ENCODE measurements at regions not wholly inside any gene's neighbourhood (a gene's known extent, or its start where the extent isn't known, plus 50 kb on each side); places are given as distances from the start of the nearest gene placed in this dataset.

DNA sequence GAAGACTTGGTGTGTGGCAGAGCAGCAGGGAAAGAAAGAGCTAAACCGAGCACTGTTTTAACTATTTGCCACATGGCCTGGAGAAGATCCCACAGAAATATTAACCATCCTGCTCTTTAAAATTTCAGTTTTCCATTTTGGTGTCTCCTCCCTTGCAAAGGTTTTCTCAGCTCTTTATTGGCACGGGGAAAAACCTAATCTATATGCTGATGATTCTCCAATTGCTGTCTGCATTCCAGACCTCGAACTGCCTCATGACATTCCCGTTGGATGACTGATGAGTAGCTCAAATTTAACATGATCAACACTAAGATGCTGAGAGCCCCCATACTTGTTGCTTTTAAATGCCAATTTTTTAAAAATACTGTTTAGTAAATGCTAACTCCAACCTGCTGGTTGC is 115.0 kb downstream of the EMP1 start:
- DNase-seq, result no peak
- no peak overlapping the region for H2AK5ac ChIP-seq (ENCODE audit: low read length)
- H3K79me1 ChIP-seq (ENCODE audit: low read length), result no peaks in the 10 kb centered on the region
- H3K9ac ChIP-seq (ENCODE audit: low read length), result no peak overlapping the region
- H3K18ac ChIP-seq (ENCODE audit: low read length), result no peak overlapping the region
- H3K27ac ChIP-seq (ENCODE audit: low read depth, low read length), result no peak overlapping the region
- H2BK12ac ChIP-seq (ENCODE audit: low read length), result no peak overlapping the region
- H2AFZ ChIP-seq (ENCODE audit: insufficient read depth, low read length, poor library complexity), result no peak overlapping the region
- H4K8ac ChIP-seq (ENCODE audit: low read depth, low read length), result no peak overlapping the region
- H3K4me2 ChIP-seq (ENCODE audit: low read length), result no peak overlapping the region
- H4K12ac ChIP-seq (ENCODE audit: low read depth, low read length), result no peak overlapping the region
- no peak overlapping the region for H2BK5ac ChIP-seq (ENCODE audit: low read depth, low read length, poor library complexity)
- no peak overlapping the region for H3K4me3 ChIP-seq (ENCODE audit: low read depth, low read length)
- H3K27me3 ChIP-seq (ENCODE audit: insufficient read depth, low read length), result no peaks in the 10 kb centered on the region
- no peaks in the 10 kb centered on the region for H3K36me3 ChIP-seq (ENCODE audit: control insufficient read depth in 1 of 2, insufficient read depth in 2 of 2, low read length in 2 of 2)
- H2BK120ac ChIP-seq (ENCODE audit: insufficient read depth, low read length, poor library complexity), result no peak overlapping the region
- no peaks in the 10 kb centered on the region for H3K9me3 ChIP-seq (ENCODE audit: insufficient read depth, low read depth, low read length)
- no peak overlapping the region for H3K4ac ChIP-seq (ENCODE audit: low read depth, low read length)
- no CpG with 5 or more reads among the region's 4 CpGs for WGBS (ENCODE audit: extremely low coverage, insufficient coverage, insufficient read length)
- no peak overlapping the region for H4K91ac ChIP-seq (ENCODE audit: low read depth, low read length)
- no peak overlapping the region for H3K23ac ChIP-seq (ENCODE audit: low read length)
- H3K14ac ChIP-seq (ENCODE audit: low read length), result no peak overlapping the region
- no peaks in the 10 kb centered on the region for H3K79me2 ChIP-seq (ENCODE audit: control insufficient read depth, insufficient read depth, low read length, poor library complexity)
- no peaks in the 10 kb centered on the region for H3K4me1 ChIP-seq (ENCODE audit: control insufficient read depth in 1 of 2, insufficient read depth in 2 of 2, low read length in 2 of 2)

DNA sequence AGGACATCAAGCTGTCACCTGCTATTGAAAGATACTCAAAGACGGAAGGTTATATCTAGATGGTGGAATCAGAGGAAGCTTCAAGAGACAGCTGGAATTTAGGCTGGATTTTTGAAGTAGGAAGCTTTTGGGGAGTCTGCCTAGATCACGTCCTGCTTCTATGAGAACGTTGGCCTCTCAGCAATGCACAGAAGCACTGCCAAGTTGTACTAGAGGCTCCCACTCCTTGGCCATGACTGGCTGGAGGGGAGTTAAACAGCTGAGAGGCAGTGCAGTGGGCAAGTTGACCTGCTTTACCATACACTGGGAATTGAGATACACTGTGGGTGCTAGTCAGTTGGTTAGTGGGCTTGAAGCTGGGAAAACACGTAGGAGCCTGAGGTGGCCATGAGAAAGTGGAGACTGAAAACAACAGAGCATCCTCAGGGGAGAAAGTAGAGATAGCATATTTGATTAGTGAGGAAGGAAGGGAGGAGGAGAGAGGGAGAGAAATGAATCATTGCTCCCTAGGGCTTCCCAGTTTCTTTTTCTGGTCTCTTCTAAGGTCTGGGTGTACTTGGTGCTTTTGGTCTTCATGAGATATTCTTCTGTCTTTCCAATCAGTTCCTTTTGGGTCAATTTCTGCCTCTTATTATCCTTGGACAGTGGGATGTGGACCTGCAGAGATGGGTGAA is 110.8 kb downstream of the EMP1 start:
- Histone ChIP-seq H3K4me2 (ENCODE audit: low read length) (no peak overlapping the region), H3K18ac (ENCODE audit: low read length) (no peak overlapping the region), H2BK5ac (ENCODE audit: low read depth, low read length, poor library complexity) (no peak overlapping the region), H4K8ac (ENCODE audit: low read depth, low read length) (no peak overlapping the region), H3K9me3 (ENCODE audit: insufficient read depth, low read depth, low read length) (no peaks in the 10 kb centered on the region), H3K4me1 (ENCODE audit: control insufficient read depth in 1 of 2, insufficient read depth in 2 of 2, low read length in 2 of 2) (no peaks in the 10 kb centered on the region), H2BK120ac (ENCODE audit: insufficient read depth, low read length, poor library complexity) (no peak overlapping the region), H2AFZ (ENCODE audit: insufficient read depth, low read length, poor library complexity) (no peak overlapping the region), H3K4me3 (ENCODE audit: low read depth, low read length) (no peak overlapping the region), H3K79me1 (ENCODE audit: low read length) (no peaks in the 10 kb centered on the region), H3K36me3 (ENCODE audit: control insufficient read depth in 1 of 2, insufficient read depth in 2 of 2, low read length in 2 of 2) (no peaks in the 10 kb centered on the region), H3K79me2 (ENCODE audit: control insufficient read depth, insufficient read depth, low read length, poor library complexity) (no peaks in the 10 kb centered on the region), H3K4ac (ENCODE audit: low read depth, low read length) (no peak overlapping the region), H2BK12ac (ENCODE audit: low read length) (no peak overlapping the region), H3K23ac (ENCODE audit: low read length) (no peak overlapping the region), H3K9ac (ENCODE audit: low read length) (no peak overlapping the region), H4K91ac (ENCODE audit: low read depth, low read length) (no peak overlapping the region), H2AK5ac (ENCODE audit: low read length) (no peak overlapping the region), H4K12ac (ENCODE audit: low read depth, low read length) (no peak overlapping the region), H3K27me3 (ENCODE audit: insufficient read depth, low read length) (no peaks in the 10 kb centered on the region), H3K27ac (ENCODE audit: low read depth, low read length) (no peak overlapping the region), H3K14ac (ENCODE audit: low read length) (no peak overlapping the region)
- no CpG with 5 or more reads among the region's 4 CpGs for WGBS (ENCODE audit: extremely low coverage, insufficient coverage, insufficient read length)
- DNase-seq, result no peak

GRCh38 chr12:13304924-13305323 is 108.4 kb downstream of the EMP1 start:
- no peaks in the 10 kb centered on the region for H3K79me1 ChIP-seq (ENCODE audit: low read length)
- no peak overlapping the region for H2BK12ac ChIP-seq (ENCODE audit: low read length)
- H3K4me2 ChIP-seq (ENCODE audit: low read length), result no peak overlapping the region
- no peak overlapping the region for H3K4me3 ChIP-seq (ENCODE audit: low read depth, low read length)
- no peaks in the 10 kb centered on the region for H3K79me2 ChIP-seq (ENCODE audit: control insufficient read depth, insufficient read depth, low read length, poor library complexity)
- no CpG with 5 or more reads among the region's 2 CpGs for whole genome bisulfite sequencing (ENCODE audit: extremely low coverage, insufficient coverage, insufficient read length)
- no peak overlapping the region for H4K91ac ChIP-seq (ENCODE audit: low read depth, low read length)
- H3K4ac ChIP-seq (ENCODE audit: low read depth, low read length), result no peak overlapping the region
- H3K9ac ChIP-seq (ENCODE audit: low read length), result no peak overlapping the region
- H3K27me3 ChIP-seq (ENCODE audit: insufficient read depth, low read length), result no peaks in the 10 kb centered on the region
- no peak for DNase-seq
- no peak overlapping the region for H3K27ac ChIP-seq (ENCODE audit: low read depth, low read length)
- H4K12ac ChIP-seq (ENCODE audit: low read depth, low read length), result no peak overlapping the region
- no peak overlapping the region for H3K14ac ChIP-seq (ENCODE audit: low read length)
- no peaks in the 10 kb centered on the region for H3K4me1 ChIP-seq (ENCODE audit: control insufficient read depth in 1 of 2, insufficient read depth in 2 of 2, low read length in 2 of 2)
- H2BK120ac ChIP-seq (ENCODE audit: insufficient read depth, low read length, poor library complexity), result no peak overlapping the region
- no peak overlapping the region for H2AFZ ChIP-seq (ENCODE audit: insufficient read depth, low read length, poor library complexity)
- H3K18ac ChIP-seq (ENCODE audit: low read length), result no peak overlapping the region
- H2AK5ac ChIP-seq (ENCODE audit: low read length), result no peak overlapping the region
- H3K23ac ChIP-seq (ENCODE audit: low read length), result no peak overlapping the region
- H4K8ac ChIP-seq (ENCODE audit: low read depth, low read length), result no peak overlapping the region
- H3K36me3 ChIP-seq (ENCODE audit: control insufficient read depth in 1 of 2, insufficient read depth in 2 of 2, low read length in 2 of 2), result no peaks in the 10 kb centered on the region
- peaks cover 2% of the 10 kb centered on the region for H3K9me3 ChIP-seq (ENCODE audit: insufficient read depth, low read depth, low read length)
- H2BK5ac ChIP-seq (ENCODE audit: low read depth, low read length, poor library complexity), result no peak overlapping the region

DNA sequence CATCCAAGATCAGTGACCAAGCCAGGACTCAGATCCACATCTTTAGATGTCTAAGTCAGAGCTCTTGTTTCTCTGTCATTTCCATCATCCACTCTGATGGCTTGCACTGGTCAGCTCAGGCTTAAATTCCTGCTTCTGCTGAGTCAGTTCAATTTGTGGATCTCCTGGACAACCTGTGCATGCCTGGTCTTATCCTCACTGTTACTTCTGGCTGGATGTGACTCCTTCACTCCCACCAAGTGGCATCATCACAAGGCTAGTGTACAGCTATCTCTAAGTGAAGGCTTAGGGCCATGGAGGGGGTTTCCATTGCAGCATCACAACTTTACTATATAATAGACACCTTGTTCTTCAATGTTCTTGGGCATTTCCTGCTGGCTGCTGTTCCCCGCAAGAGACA is 102.9 kb downstream of the EMP1 start:
- no peak overlapping the region for H3K4me3 ChIP-seq (ENCODE audit: low read depth, low read length)
- H2BK12ac ChIP-seq (ENCODE audit: low read length), result no peak overlapping the region
- no peaks in the 10 kb centered on the region for H3K27me3 ChIP-seq (ENCODE audit: insufficient read depth, low read length)
- H2BK5ac ChIP-seq (ENCODE audit: low read depth, low read length, poor library complexity), result no peak overlapping the region
- no peak overlapping the region for H3K4me2 ChIP-seq (ENCODE audit: low read length)
- no peak overlapping the region for H2AK5ac ChIP-seq (ENCODE audit: low read length)
- no peaks in the 10 kb centered on the region for H3K79me1 ChIP-seq (ENCODE audit: low read length)
- H3K23ac ChIP-seq (ENCODE audit: low read length), result no peak overlapping the region
- H4K8ac ChIP-seq (ENCODE audit: low read depth, low read length), result no peak overlapping the region
- no peak overlapping the region for H2AFZ ChIP-seq (ENCODE audit: insufficient read depth, low read length, poor library complexity)
- no peak overlapping the region for H3K27ac ChIP-seq (ENCODE audit: low read depth, low read length)
- no peak overlapping the region for H4K91ac ChIP-seq (ENCODE audit: low read depth, low read length)
- H3K4ac ChIP-seq (ENCODE audit: low read depth, low read length), result no peak overlapping the region
- no peaks in the 10 kb centered on the region for H3K4me1 ChIP-seq (ENCODE audit: control insufficient read depth in 1 of 2, insufficient read depth in 2 of 2, low read length in 2 of 2)
- peaks cover 2% of the 10 kb centered on the region for H3K9me3 ChIP-seq (ENCODE audit: insufficient read depth, low read depth, low read length)
- no peak overlapping the region for H3K14ac ChIP-seq (ENCODE audit: low read length)
- no peak overlapping the region for H3K18ac ChIP-seq (ENCODE audit: low read length)
- no peaks in the 10 kb centered on the region for H3K79me2 ChIP-seq (ENCODE audit: control insufficient read depth, insufficient read depth, low read length, poor library complexity)
- H4K12ac ChIP-seq (ENCODE audit: low read depth, low read length), result no peak overlapping the region
- no peaks in the 10 kb centered on the region for H3K36me3 ChIP-seq (ENCODE audit: control insufficient read depth in 1 of 2, insufficient read depth in 2 of 2, low read length in 2 of 2)
- whole genome bisulfite sequencing (ENCODE audit: extremely low coverage, insufficient coverage, insufficient read length), result no CpG with 5 or more reads among the region's 1 CpG
- H2BK120ac ChIP-seq (ENCODE audit: insufficient read depth, low read length, poor library complexity), result no peak overlapping the region
- H3K9ac ChIP-seq (ENCODE audit: low read length), result no peak overlapping the region
- no peak for DNase-seq
